DOHH2 (cell line): ENCODE measurements at regions not wholly inside any gene's neighbourhood (a gene's known extent, or its start where the extent isn't known, plus 50 kb on each side); places are given as distances from the start of the nearest gene placed in this dataset.

Source experiments
- H3F3A ChIP-seq: fragments of 200-600 bp; sonication (generic), shearing (Covaris generic); 2 replicates; pipeline ENCODE4 v1.6.0; 2016; ENCODE audit warnings: antibody characterized with exemption, mild to moderate bottlenecking; ENCODE audit not compliant: control insufficient read depth, insufficient read depth
- H3K27ac ChIP-seq: fragments of 200-600 bp; sonication (generic); 2 replicates; pipeline ENCODE4 v1.5.1; 2014; ENCODE audit warnings: low read depth, mild to moderate bottlenecking, low read length, moderate library complexity
- H3K27me3 ChIP-seq: fragments of 200-600 bp; sonication (generic); 2 replicates; pipeline ENCODE4 v1.6.1; 2014; ENCODE audit warnings: mild to moderate bottlenecking, low read length, mixed read lengths; ENCODE audit not compliant: control insufficient read depth
- H3K36me3 ChIP-seq: fragments of 200-600 bp; sonication (generic); 2 replicates; pipeline ENCODE4 v1.6.1; 2014; ENCODE audit warnings: mild to moderate bottlenecking, low read length, moderate library complexity, mixed read lengths; ENCODE audit not compliant: control insufficient read depth
- H3K4me1 ChIP-seq: fragments of 200-600 bp; sonication (generic); 2 replicates; pipeline ENCODE4 v1.6.1; 2014; ENCODE audit warnings: mild to moderate bottlenecking, low read length, mixed read lengths; ENCODE audit not compliant: control insufficient read depth
- H3K4me2 ChIP-seq: fragments of 200-600 bp; sonication (generic); 2 replicates; pipeline ENCODE4 v1.6.0; 2014; ENCODE audit warnings: mild to moderate bottlenecking, low read length, moderate library complexity
- H3K4me3 ChIP-seq: fragments of 200-600 bp; sonication (generic); 2 replicates; pipeline ENCODE4 v1.5.1; 2014; ENCODE audit warnings: mild to moderate bottlenecking, low read length, mixed read lengths
- H3K79me2 ChIP-seq: fragments of 200-600 bp; sonication (generic); 2 replicates; pipeline ENCODE4 v1.6.1; 2014; ENCODE audit warnings: mild to moderate bottlenecking, low read length, mixed read lengths; ENCODE audit not compliant: control insufficient read depth
- H3K9me2 ChIP-seq: fragments of 200-600 bp; sonication (generic); replicated peaks from 2 replicates; pipeline ENCODE4 v1.6.1; 2014; ENCODE audit warnings: mild to moderate bottlenecking, low read length, mixed read lengths; ENCODE audit not compliant: control insufficient read depth
- H3K9me3 ChIP-seq: fragments of 200-600 bp; sonication (generic); 2 replicates; pipeline ENCODE4 v1.6.1; 2014; ENCODE audit warnings: antibody characterized with exemption, low read length, mixed read lengths; ENCODE audit not compliant: control insufficient read depth, insufficient read depth
- H4K20me1 ChIP-seq: fragments of 200-600 bp; sonication (generic); 2 replicates; pipeline ENCODE4 v1.6.0; 2014; ENCODE audit warnings: low read depth, mild to moderate bottlenecking, antibody characterized with exemption, low read length, moderate library complexity; ENCODE audit not compliant: control insufficient read depth, insufficient read depth
- CTCF ChIP-seq: fragments of 200-600 bp; sonication (generic); IDR thresholded peaks from one replicate; pipeline ENCODE4 v1.5.1; 2014; ENCODE audit warnings: antibody characterized with exemption, mild to moderate bottlenecking, low read depth, low read length; ENCODE audit not compliant: poor library complexity, severe bottlenecking
- EZH2phosphoT487 ChIP-seq: fragments of 200-600 bp; sonication (generic); IDR thresholded peaks from 2 replicates; pipeline ENCODE4 v1.6.1; 2017; ENCODE audit warnings: borderline replicate concordance, mild to moderate bottlenecking, antibody characterized with exemption, low read length, moderate library complexity, mixed read lengths

- H3F3A ChIP-seq: no peaks in the 10 kb centered on the region
- H3K27ac ChIP-seq: no peak overlapping the region
- H3K9me3 ChIP-seq: no peaks in the 10 kb centered on the region
- no peaks in the 10 kb centered on the region for H3K9me2 ChIP-seq
- no peaks in the 10 kb centered on the region for H4K20me1 ChIP-seq
- no peaks in the 10 kb centered on the region for H3K36me3 ChIP-seq
- H3K27me3 ChIP-seq: no peaks in the 10 kb centered on the region
- H3K4me1 ChIP-seq: no peaks in the 10 kb centered on the region
- no peak overlapping the region for H3K4me3 ChIP-seq
- TF ChIP-seq EZH2phosphoT487: no peak
- TF ChIP-seq CTCF: no peak
- no peak overlapping the region for H3K4me2 ChIP-seq
- H3K79me2 ChIP-seq: no peaks in the 10 kb centered on the region
These were observed 182.5 kb downstream of the ZC3H11B start for GRCh38 chr1:219430419-219430818.

GRCh38 chr1:219428651-219429050 is 184.3 kb downstream of the ZC3H11B start:
- Histone ChIP-seq H3K4me1 (no peaks in the 10 kb centered on the region), H3K27me3 (no peaks in the 10 kb centered on the region), H3K4me3 (no peak overlapping the region), H4K20me1 (no peaks in the 10 kb centered on the region), H3K9me3 (no peaks in the 10 kb centered on the region), H3K9me2 (no peaks in the 10 kb centered on the region), H3K36me3 (no peaks in the 10 kb centered on the region), H3K4me2 (no peak overlapping the region), H3F3A (no peaks in the 10 kb centered on the region), H3K27ac (no peak overlapping the region), H3K79me2 (no peaks in the 10 kb centered on the region)
- TF ChIP-seq EZH2phosphoT487: no peak
- no peak for TF ChIP-seq CTCF

GRCh38 chr1:219427989-219428388 is 184.9 kb downstream of the ZC3H11B start:
- H3K36me3 ChIP-seq: no peaks in the 10 kb centered on the region
- no peaks in the 10 kb centered on the region for H3K27me3 ChIP-seq
- no peaks in the 10 kb centered on the region for H3K9me2 ChIP-seq
- no peak overlapping the region for H3K4me2 ChIP-seq
- H3K4me1 ChIP-seq: no peaks in the 10 kb centered on the region
- TF ChIP-seq CTCF (no peak), EZH2phosphoT487 (no peak)
- H3K27ac ChIP-seq: no peak overlapping the region
- H3K9me3 ChIP-seq: no peaks in the 10 kb centered on the region
- no peaks in the 10 kb centered on the region for H4K20me1 ChIP-seq
- H3K79me2 ChIP-seq: no peaks in the 10 kb centered on the region
- H3K4me3 ChIP-seq: no peak overlapping the region
- no peaks in the 10 kb centered on the region for H3F3A ChIP-seq

- Histone ChIP-seq H3K4me3 (no peak overlapping the region), H3K9me2 (no peaks in the 10 kb centered on the region), H3K9me3 (no peaks in the 10 kb centered on the region), H3K36me3 (no peaks in the 10 kb centered on the region), H3K4me1 (no peaks in the 10 kb centered on the region), H4K20me1 (no peaks in the 10 kb centered on the region), H3K79me2 (no peaks in the 10 kb centered on the region), H3K27me3 (no peaks in the 10 kb centered on the region), H3F3A (no peaks in the 10 kb centered on the region), H3K4me2 (no peak overlapping the region), H3K27ac (no peak overlapping the region)
- TF ChIP-seq EZH2phosphoT487 (no peak), CTCF (no peak)
These were observed 185.5 kb downstream of the ZC3H11B start for GRCh38 chr1:219427403-219427802.
